HCT116 (cell line): ENCODE measurements at regions not wholly inside any gene's neighbourhood (a gene's known extent, or its start where the extent isn't known, plus 50 kb on each side); places are given as distances from the start of the nearest gene placed in this dataset.

ENCODE experiments used
- ATAC-seq: fragments of 200-7000 bp; cut with Tn5 transposase; 2 replicates; pipeline ENCODE4 v1.9.1; 2020; ENCODE audit warnings: mild to moderate bottlenecking, moderate library complexity
- BruUV-seq: library from RNA; stranded (reverse); fragments of 400-500 nt; replicated peaks from 2 replicates; lab custom pipeline; 2021; lab: Mats Ljungman, UMichigan
- CTCF ChIA-PET: fragments of 300-600 bp; sonication (Branson Sonifier 250); formaldehyde crosslinking; loops from one replicate; lab custom pipeline; 2021; ENCODE audit warnings: antibody characterized with exemption; lab: Charles Lee
- POLR2A ChIA-PET: fragments of 300-600, 350-600 bp; sonication (Branson Sonifier 250); formaldehyde crosslinking; loops from one replicate; lab custom pipeline; 2021; ENCODE audit warnings: antibody characterized with exemption; lab: Charles Lee
- RAD21 ChIA-PET, 2 experiments: fragments of 300-600 bp; sonication (Branson Sonifier 250); formaldehyde crosslinking; loops; one replicate each; lab custom pipeline; 2023; ENCODE audit warnings: low total read pairs in 2 of 2; ENCODE audit not compliant: uncharacterized antibody in 2 of 2, unreplicated experiment in 2 of 2, low non-redundant PET in 1 of 2; lab: Charles Lee
- DNase-seq: peaks from one replicate; pipeline ENCODE4 v3.0.0-alpha.2; 2010; ENCODE audit warnings: low read depth, low spot score
- H2AFZ ChIP-seq: fragments of 200-600 bp; shearing (Covaris generic), sonication (generic); 2 replicates; pipeline ENCODE4 v1.6.1; 2017; ENCODE audit warnings: low read depth, mixed run types, mixed read lengths, antibody characterized with exemption, low read length; ENCODE audit not compliant: poor library complexity, severe bottlenecking
- H3K27ac ChIP-seq: 2 replicates; pipeline ENCODE4 v1.5.1; 2012; ENCODE audit warnings: low read depth, low read length
- H3K27me3 ChIP-seq: fragments of 200-600 bp; sonication (generic); 2 replicates; pipeline ENCODE4 v1.6.1; 2016; ENCODE audit warnings: mixed run types, low read length, mixed read lengths; ENCODE audit not compliant: insufficient read depth
- H3K36me3 ChIP-seq, 2 experiments: fragments of 200-500 bp in 1 of 2; fragments of 200-600 bp in 1 of 2; sonication (Bioruptor generic) in 1 of 2; sonication (generic) in 1 of 2; 2 replicates each; pipeline versions ENCODE4 v1.5.1 to v1.6.1; 2014 to 2016; ENCODE audit warnings: low read length in 2 of 2, inconsistent platforms in 1 of 2, mixed read lengths in 1 of 2, mixed run types in 1 of 2; ENCODE audit not compliant: insufficient read depth in 2 of 2, control insufficient read depth in 1 of 2
- H3K4me1 ChIP-seq, 2 experiments: fragments of 200-600 bp in 1 of 2; sonication (generic) in 1 of 2; 2 replicates each; pipeline versions ENCODE4 v1.5.1 to v1.6.1; 2012 to 2017; ENCODE audit warnings: low read length in 2 of 2, inconsistent platforms in 1 of 2, mild to moderate bottlenecking in 1 of 2, mixed read lengths in 1 of 2, mixed run types in 1 of 2, moderate library complexity in 1 of 2; ENCODE audit not compliant: insufficient read depth in 2 of 2, control insufficient read depth in 1 of 2
- H3K4me2 ChIP-seq: fragments of 200-600 bp; sonication (generic); 2 replicates; pipeline ENCODE4 v1.6.1; 2017; ENCODE audit warnings: mixed run types, low read length, mixed read lengths
- H3K4me3 ChIP-seq, 2 experiments: fragments of 200-600 bp in 1 of 2; sonication (generic) in 1 of 2; replicated peaks in 1 of 2; 2 replicates each; pipeline ENCODE4 v1.5.1; 2011 to 2016; ENCODE audit warnings: low read length in 2 of 2, control low read depth in 1 of 2, low read depth in 1 of 2, mild to moderate bottlenecking in 1 of 2, mixed read lengths in 1 of 2, mixed run types in 1 of 2
- H3K79me2 ChIP-seq: fragments of 200-600 bp; sonication (generic); 2 replicates; pipeline ENCODE4 v1.6.1; 2017; ENCODE audit warnings: mild to moderate bottlenecking, mixed run types, low read length, moderate library complexity, mixed read lengths; ENCODE audit not compliant: insufficient read depth
- H3K9ac ChIP-seq: fragments of 200-600 bp; sonication (generic); 2 replicates; pipeline ENCODE4 v1.6.1; 2016; ENCODE audit warnings: low read length, mixed read lengths
- H3K9me2 ChIP-seq: fragments of 200-600 bp; sonication (generic), shearing (Covaris generic); 2 replicates; pipeline ENCODE4 v1.6.1; 2017; ENCODE audit warnings: mixed run types, mild to moderate bottlenecking, moderate library complexity; ENCODE audit not compliant: insufficient read depth
- H3K9me3 ChIP-seq, 2 experiments: fragments of 200-500 bp in 1 of 2; fragments of 200-600 bp in 1 of 2; sonication (Bioruptor generic) in 1 of 2; sonication (generic) in 1 of 2; 2 replicates each; pipeline ENCODE4 v1.6.1; 2014 to 2017; ENCODE audit warnings: low read length in 2 of 2, mixed read lengths in 2 of 2, inconsistent platforms in 1 of 2, low read depth in 1 of 2, mild to moderate bottlenecking in 1 of 2, mixed run types in 1 of 2, moderate library complexity in 1 of 2; ENCODE audit not compliant: control insufficient read depth in 1 of 2, insufficient read depth in 1 of 2
- H4K20me1 ChIP-seq: fragments of 200-600 bp; sonication (generic), shearing (Covaris generic); 2 replicates; pipeline ENCODE4 v1.6.1; 2017; ENCODE audit warnings: mixed run types, mild to moderate bottlenecking, moderate library complexity; ENCODE audit not compliant: insufficient read depth
- ATF3 ChIP-seq: IDR thresholded peaks from 2 replicates; pipeline ENCODE4 v1.6.1; 2012
- CBX3 ChIP-seq: IDR thresholded peaks from 2 replicates; pipeline ENCODE4 v1.6.1; 2012; ENCODE audit warnings: low read depth
- CTCF ChIP-seq, 3 experiments: fragments of 200-600 bp in 1 of 3; sonication (generic) in 1 of 3; IDR thresholded peaks in 2 of 3; conservative IDR thresholded peaks in 1 of 3; 2 replicates each; pipeline ENCODE4 v1.5.1; 2012 to 2017; ENCODE audit warnings: low read depth in 2 of 3, low read length in 2 of 3, antibody characterized with exemption in 1 of 3, borderline replicate concordance in 1 of 3, control low read depth in 1 of 3, mild to moderate bottlenecking in 1 of 3, mixed read lengths in 1 of 3, mixed run types in 1 of 3, moderate library complexity in 1 of 3; ENCODE audit not compliant: insufficient read depth in 1 of 3
- ELF1 ChIP-seq: IDR thresholded peaks from 2 replicates; pipeline ENCODE4 v1.6.1; 2012; ENCODE audit warnings: low read depth, borderline replicate concordance
- EZH2 ChIP-seq: fragments of 200-600 bp; sonication (generic); IDR thresholded peaks from 2 replicates; pipeline ENCODE4 v1.6.1; 2017; ENCODE audit warnings: antibody characterized with exemption, mixed run types
- FOSL1 ChIP-seq: IDR thresholded peaks from 2 replicates; pipeline ENCODE4 v1.6.1; 2012; ENCODE audit warnings: low read depth
- JUND ChIP-seq: IDR thresholded peaks from 2 replicates; pipeline ENCODE4 v1.6.1; 2012
- POLR2A ChIP-seq: IDR thresholded peaks from 2 replicates; pipeline ENCODE4 v1.7.0; 2011; ENCODE audit warnings: borderline replicate concordance; ENCODE audit not compliant: insufficient read depth, insufficient read length; ENCODE audit errors: extremely low read depth
- RAD21 ChIP-seq: IDR thresholded peaks from 2 replicates; pipeline ENCODE4 v1.6.1; 2012; ENCODE audit warnings: low read depth, mild to moderate bottlenecking
- REST ChIP-seq: IDR thresholded peaks from 2 replicates; pipeline ENCODE4 v1.6.1; 2012; ENCODE audit warnings: low read depth
- SIN3A ChIP-seq: IDR thresholded peaks from 2 replicates; pipeline ENCODE4 v1.6.1; 2012; ENCODE audit warnings: low read depth
- SP1 ChIP-seq: IDR thresholded peaks from 2 replicates; pipeline ENCODE4 v1.6.1; 2012; ENCODE audit warnings: low read depth
- TCF7L2 ChIP-seq: IDR thresholded peaks from 2 replicates; pipeline ENCODE4 v1.7.0; 2011; ENCODE audit warnings: borderline replicate concordance, inconsistent platforms; ENCODE audit not compliant: insufficient read depth, insufficient read length; ENCODE audit errors: extremely low read depth
- ZFX ChIP-seq: fragments of 450-650 bp; IDR thresholded peaks from 2 replicates; pipeline ENCODE4 v1.6.1; 2017
- intact Hi-C: fragments of 100-400 bp; cut with micrococcal nuclease; formaldehyde crosslinking; loops from 2 replicates; pipeline ENCODE4 v1.10.0; 2022

- TF ChIP-seq REST (no peak), CBX3 (no peak)
Measured at GRCh38 chr2:118558846-118559245, 288.6 kb downstream of the EN1 start (continued).

GRCh38 chr2:118557791-118558190 is 289.7 kb downstream of the EN1 start:
- Histone ChIP-seq H2AFZ (no peak overlapping the region), H3K9me2 (no peaks in the 10 kb centered on the region), H3K36me3 (no peaks in the 10 kb centered on the region), H4K20me1 (no peaks in the 10 kb centered on the region), H3K9ac (no peak overlapping the region), H3K27ac (no peak overlapping the region), H3K79me2 (no peaks in the 10 kb centered on the region), H3K4me3 (no peak overlapping the region)
- intact Hi-C loops = no loop called here
- RAD21 ChIA-PET = no interaction called here
- TF ChIP-seq RAD21 (no peak), POLR2A (no peak), SP1 (no peak), TCF7L2 (no peak), CBX3 (no peak), SIN3A (no peak), ELF1 (no peak), FOSL1 (no peak), EZH2 (no peak), JUND (no peak), ZFX (no peak), CTCF (IDR thresholded peaks at IDR 0.05 in 2 of 3, conservative IDR thresholded peaks at IDR 0.05 in 1 of 3; ENCODE audit: borderline replicate concordance in 1 of 3, insufficient read depth in 1 of 3, low read depth in 2 of 3, low read length in 2 of 3) (no peak), ATF3 (no peak)
- TF ChIP-seq, all 23 proteins: peak for 0
- no TSS peak for BruUV-seq
- Histone ChIP-seq H3K4me2 (no peak overlapping the region), H3K9me3 (no peaks in the 10 kb centered on the region), H3K4me1 (no peaks in the 10 kb centered on the region), H3K27me3 (no peaks in the 10 kb centered on the region)
- ATAC-seq (no peak), DNase-seq (no peak)
- ChIA-PET POLR2A (no interaction called here), CTCF (no interaction called here)
